ENCODE measurements at regions not wholly inside any gene's neighbourhood (a gene's known extent, or its start where the extent isn't known, plus 50 kb on each side); places are given as distances from the start of the nearest gene placed in this dataset.

DNA sequence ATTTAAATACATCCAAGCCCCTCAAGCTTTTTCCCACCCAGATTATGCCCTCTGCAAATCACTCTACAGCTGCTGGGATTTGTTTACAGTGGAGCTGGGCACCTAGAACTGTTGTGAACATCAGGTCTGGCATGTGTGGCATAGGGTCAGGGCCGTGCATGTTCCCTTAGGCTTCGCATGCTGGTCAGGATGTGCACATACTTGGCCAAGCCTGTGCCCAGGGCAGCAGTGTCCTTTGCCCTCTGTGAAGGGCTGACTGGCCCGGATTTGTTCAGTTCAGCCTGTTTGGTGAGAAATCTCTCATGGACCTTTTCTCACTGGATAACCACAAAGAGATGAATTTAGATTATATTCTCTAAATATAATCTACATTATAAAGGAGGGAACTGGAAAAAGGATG, 471.9 kb downstream of the TRIML1 start:
- Histone ChIP-seq H3K4me2 (ENCODE audit: low read length) (no peak overlapping the region), H3K36me3 (replicated peaks; ENCODE audit: low read depth, low read length) (no peaks in the 10 kb centered on the region), H3K4me3 (ENCODE audit: low read length) (no peak overlapping the region), H3K9ac (ENCODE audit: low read length) (no peak overlapping the region), H3K9me3 (ENCODE audit: insufficient read depth, low read length) (no peaks in the 10 kb centered on the region), H3K4me1 (ENCODE audit: low read length) (no peaks in the 10 kb centered on the region), H4K20me1 (ENCODE audit: insufficient read depth, low read length) (no peaks in the 10 kb centered on the region), H3K79me2 (ENCODE audit: low read length) (no peaks in the 10 kb centered on the region), H2AFZ (ENCODE audit: low read depth, low read length) (no peak overlapping the region), H3K27me3 (ENCODE audit: low read depth, low read length) (no peaks in the 10 kb centered on the region), H3K27ac (ENCODE audit: low read length) (no peak overlapping the region)
- TF ChIP-seq, protein P1, sequence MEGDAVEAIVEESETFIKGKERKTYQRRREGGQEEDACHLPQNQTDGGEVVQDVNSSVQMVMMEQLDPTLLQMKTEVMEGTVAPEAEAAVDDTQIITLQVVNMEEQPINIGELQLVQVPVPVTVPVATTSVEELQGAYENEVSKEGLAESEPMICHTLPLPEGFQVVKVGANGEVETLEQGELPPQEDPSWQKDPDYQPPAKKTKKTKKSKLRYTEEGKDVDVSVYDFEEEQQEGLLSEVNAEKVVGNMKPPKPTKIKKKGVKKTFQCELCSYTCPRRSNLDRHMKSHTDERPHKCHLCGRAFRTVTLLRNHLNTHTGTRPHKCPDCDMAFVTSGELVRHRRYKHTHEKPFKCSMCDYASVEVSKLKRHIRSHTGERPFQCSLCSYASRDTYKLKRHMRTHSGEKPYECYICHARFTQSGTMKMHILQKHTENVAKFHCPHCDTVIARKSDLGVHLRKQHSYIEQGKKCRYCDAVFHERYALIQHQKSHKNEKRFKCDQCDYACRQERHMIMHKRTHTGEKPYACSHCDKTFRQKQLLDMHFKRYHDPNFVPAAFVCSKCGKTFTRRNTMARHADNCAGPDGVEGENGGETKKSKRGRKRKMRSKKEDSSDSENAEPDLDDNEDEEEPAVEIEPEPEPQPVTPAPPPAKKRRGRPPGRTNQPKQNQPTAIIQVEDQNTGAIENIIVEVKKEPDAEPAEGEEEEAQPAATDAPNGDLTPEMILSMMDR (IDR thresholded peaks at IDR 0.05; ENCODE audit: low read depth, low read length), result no peak
- TF ChIP-seq EZH2phosphoT487 (IDR thresholded peaks at IDR 0.05; ENCODE audit: low read depth), result no peak

DNA sequence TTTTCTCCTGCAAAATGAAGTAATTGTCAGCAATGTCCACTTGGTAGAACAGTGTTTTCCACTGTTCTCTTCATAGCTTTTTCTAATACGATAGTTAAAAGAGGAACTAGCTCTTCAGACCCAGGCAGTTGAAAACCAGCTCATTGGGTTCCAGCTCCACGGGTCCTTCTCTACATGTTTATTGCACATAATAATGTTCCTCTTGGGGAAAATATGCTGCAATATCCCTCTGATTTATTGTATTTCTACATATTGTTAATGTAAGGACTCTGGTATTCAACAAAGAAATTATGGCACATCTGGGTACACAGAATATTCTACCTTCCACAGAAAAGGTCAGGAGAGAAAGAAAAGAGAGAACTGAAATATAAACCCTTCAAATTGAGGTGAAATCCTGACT, 473.4 kb downstream of the TRIML1 start:
- H3K79me2 ChIP-seq (ENCODE audit: low read length), result no peaks in the 10 kb centered on the region
- H3K4me3 ChIP-seq (ENCODE audit: low read length), result no peak overlapping the region
- H2AFZ ChIP-seq (ENCODE audit: low read depth, low read length), result no peak overlapping the region
- H3K9me3 ChIP-seq (ENCODE audit: insufficient read depth, low read length), result no peaks in the 10 kb centered on the region
- H3K9ac ChIP-seq (ENCODE audit: low read length), result no peak overlapping the region
- no peaks in the 10 kb centered on the region for H3K36me3 ChIP-seq (replicated peaks; ENCODE audit: low read depth, low read length)
- no peaks in the 10 kb centered on the region for H3K27me3 ChIP-seq (ENCODE audit: low read depth, low read length)
- no peaks in the 10 kb centered on the region for H3K4me1 ChIP-seq (ENCODE audit: low read length)
- no peak overlapping the region for H3K27ac ChIP-seq (ENCODE audit: low read length)
- no peak overlapping the region for H3K4me2 ChIP-seq (ENCODE audit: low read length)
- no peak for TF ChIP-seq EZH2phosphoT487 (IDR thresholded peaks at IDR 0.05; ENCODE audit: low read depth)
- TF ChIP-seq, protein P1 (IDR thresholded peaks at IDR 0.05; ENCODE audit: low read depth, low read length), result no peak
- no peaks in the 10 kb centered on the region for H4K20me1 ChIP-seq (ENCODE audit: insufficient read depth, low read length)

DNA sequence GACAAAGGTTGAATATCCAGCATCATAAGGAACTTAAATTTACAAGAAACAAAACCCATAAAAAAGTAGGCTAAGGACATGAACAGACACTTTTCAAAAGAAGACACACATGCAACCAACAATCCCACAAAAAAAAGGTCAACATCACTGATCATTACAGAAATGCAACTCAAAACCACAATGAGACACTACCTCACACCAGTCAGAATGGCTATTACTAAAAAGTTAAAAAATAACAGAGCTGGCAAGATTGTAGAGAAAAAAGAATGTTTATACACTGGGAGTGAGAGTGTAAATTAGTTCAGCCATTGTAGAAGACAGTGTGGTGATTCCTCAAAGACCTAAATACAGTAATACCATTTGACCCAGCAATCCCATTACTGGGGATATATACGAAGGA, 474.7 kb downstream of the TRIML1 start:
- no peak overlapping the region for H3K27ac ChIP-seq (ENCODE audit: low read length)
- TF ChIP-seq, protein P1 (IDR thresholded peaks at IDR 0.05; ENCODE audit: low read depth, low read length), result no peak
- no peak for TF ChIP-seq EZH2phosphoT487 (IDR thresholded peaks at IDR 0.05; ENCODE audit: low read depth)
- no peaks in the 10 kb centered on the region for H4K20me1 ChIP-seq (ENCODE audit: insufficient read depth, low read length)
- no peaks in the 10 kb centered on the region for H3K36me3 ChIP-seq (replicated peaks; ENCODE audit: low read depth, low read length)
- H3K4me2 ChIP-seq (ENCODE audit: low read length), result no peak overlapping the region
- H3K79me2 ChIP-seq (ENCODE audit: low read length), result no peaks in the 10 kb centered on the region
- H3K9me3 ChIP-seq (ENCODE audit: insufficient read depth, low read length), result no peaks in the 10 kb centered on the region
- no peaks in the 10 kb centered on the region for H3K4me1 ChIP-seq (ENCODE audit: low read length)
- H2AFZ ChIP-seq (ENCODE audit: low read depth, low read length), result no peak overlapping the region
- no peaks in the 10 kb centered on the region for H3K27me3 ChIP-seq (ENCODE audit: low read depth, low read length)
- no peak overlapping the region for H3K4me3 ChIP-seq (ENCODE audit: low read length)
- no peak overlapping the region for H3K9ac ChIP-seq (ENCODE audit: low read length)

DNA sequence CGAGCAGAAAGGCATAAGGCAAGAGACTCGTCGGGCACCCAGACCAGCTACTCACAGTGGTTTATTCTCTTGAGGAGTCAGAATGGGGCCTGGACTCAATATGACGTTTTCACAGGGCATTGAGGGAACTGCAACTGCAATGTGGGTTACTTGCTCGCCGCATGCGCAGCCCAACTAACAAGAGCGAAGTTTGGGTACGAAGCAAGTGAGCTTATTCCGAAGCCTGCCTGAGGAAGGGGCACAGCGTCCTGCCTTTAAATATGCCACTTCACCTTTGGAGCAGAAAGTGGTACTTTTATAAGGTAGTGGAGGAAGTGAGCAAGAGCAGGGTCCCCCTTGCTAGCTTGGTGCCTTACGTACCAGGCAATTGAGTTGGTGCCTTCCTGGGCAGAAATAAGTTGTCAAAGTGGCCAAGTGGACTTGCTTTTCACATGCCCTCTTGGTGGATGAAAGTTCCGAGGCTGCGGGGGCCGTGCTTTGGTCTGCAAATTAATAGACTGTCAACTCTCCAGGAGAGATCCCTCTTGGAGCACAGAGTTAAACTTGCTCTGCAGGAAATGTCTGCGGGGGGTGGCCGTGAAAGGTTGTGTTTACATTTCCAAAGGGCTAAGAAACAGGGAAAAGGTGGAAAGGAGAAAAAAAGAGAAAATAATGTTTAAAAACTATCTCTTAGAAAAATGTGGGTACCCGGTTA, 480.4 kb downstream of the TRIML1 start:
- Histone ChIP-seq H3K9ac (ENCODE audit: low read length) (no peak overlapping the region), H3K4me2 (ENCODE audit: low read length) (no peak overlapping the region), H3K4me3 (ENCODE audit: low read length) (no peak overlapping the region), H3K36me3 (replicated peaks; ENCODE audit: low read depth, low read length) (no peaks in the 10 kb centered on the region), H4K20me1 (ENCODE audit: insufficient read depth, low read length) (no peaks in the 10 kb centered on the region), H3K4me1 (ENCODE audit: low read length) (no peaks in the 10 kb centered on the region), H3K9me3 (ENCODE audit: insufficient read depth, low read length) (no peaks in the 10 kb centered on the region), H3K79me2 (ENCODE audit: low read length) (no peaks in the 10 kb centered on the region), H2AFZ (ENCODE audit: low read depth, low read length) (no peak overlapping the region), H3K27me3 (ENCODE audit: low read depth, low read length) (no peaks in the 10 kb centered on the region), H3K27ac (ENCODE audit: low read length) (no peak overlapping the region)
- TF ChIP-seq, protein P1 (IDR thresholded peaks at IDR 0.05; ENCODE audit: low read depth, low read length), result no peak
- no peak for TF ChIP-seq EZH2phosphoT487 (IDR thresholded peaks at IDR 0.05; ENCODE audit: low read depth)
